Activated CD8-positive, alpha-beta T cell treated with anti-CD3 and anti-CD28 coated beads for 36 hours (primary cell): ENCODE measurements at regions not wholly inside any gene's neighbourhood (a gene's known extent, or its start where the extent isn't known, plus 50 kb on each side); places are given as distances from the start of the nearest gene placed in this dataset.

Experiments
- ATAC-seq: fragments of 200-7000 bp; cut with Tn5 transposase; one replicate; pipeline ENCODE4 v1.10.0; 2021; ENCODE audit warnings: mild to moderate bottlenecking, moderate library complexity
- CTCF ChIA-PET: fragments of 350-600 bp; sonication (Branson Sonifier 250); formaldehyde crosslinking; loops from one replicate; lab custom pipeline; 2021; ENCODE audit warnings: antibody characterized with exemption; lab: Charles Lee
- POLR2A ChIA-PET: fragments of 350-600 bp; sonication (Branson Sonifier 250); formaldehyde crosslinking; loops from one replicate; lab custom pipeline; 2021; ENCODE audit warnings: antibody characterized with exemption; lab: Charles Lee
- DNase-seq: peaks from one replicate; pipeline ENCODE4 v3.0.0-alpha.2; 2020
- H3K27ac Mint-ChIP-seq: one replicate; pipeline ENCODE4 v1.8.0; 2021; ENCODE audit warnings: mild to moderate bottlenecking, mixed read lengths
- H3K27me3 Mint-ChIP-seq: one replicate; pipeline ENCODE4 v1.8.0; 2021; ENCODE audit warnings: mixed read lengths
- H3K36me3 Mint-ChIP-seq: one replicate; pipeline ENCODE4 v1.8.0; 2021; ENCODE audit warnings: low read depth, mixed read lengths
- H3K4me1 Mint-ChIP-seq: one replicate; pipeline ENCODE4 v1.8.0; 2021; ENCODE audit warnings: low read depth, mixed read lengths
- H3K4me3 Mint-ChIP-seq: one replicate; pipeline ENCODE4 v1.8.0; 2021; ENCODE audit warnings: mild to moderate bottlenecking, moderate library complexity, mixed read lengths
- H3K9me3 Mint-ChIP-seq: one replicate; pipeline ENCODE4 v1.8.0; 2021; ENCODE audit warnings: mixed read lengths
- intact Hi-C: fragments of 100-400 bp; cut with micrococcal nuclease; formaldehyde crosslinking; loops from one replicate; pipeline ENCODE4 v1.10.0; 2022
- TF ChIP-seq, protein P1 (sequence below): fragments of 200-600 bp; IDR thresholded peaks from one replicate; pipeline ENCODE4 v1.8.0; 2022; ENCODE audit warnings: antibody characterized with exemption, mild to moderate bottlenecking

DNA sequence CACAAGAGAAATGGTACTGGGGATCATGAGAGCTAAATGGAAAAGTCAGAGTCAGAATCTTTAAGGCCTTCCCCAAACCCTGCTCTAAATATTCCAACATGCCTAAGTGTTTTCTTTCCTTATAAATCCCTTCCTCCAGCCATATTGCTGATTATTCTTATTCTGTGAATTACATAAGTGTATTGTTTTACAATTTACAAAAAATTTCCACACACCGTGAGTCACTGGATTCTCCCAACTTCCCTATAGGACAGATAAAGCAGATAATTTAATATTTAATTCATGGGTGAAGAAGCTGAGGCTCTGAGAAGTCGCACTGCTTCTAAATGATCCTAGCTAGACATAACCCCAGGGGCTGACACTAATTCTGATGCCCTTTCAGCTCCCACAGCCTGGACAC, 243.3 kb upstream of the JUN start:
- Mint-ChIP-seq H3K36me3 (no peaks in the 10 kb centered on the region), H3K4me3 (no peak overlapping the region), H3K4me1 (peaks cover 19% of the 10 kb centered on the region), H3K27ac (no peak overlapping the region), H3K27me3 (no peaks in the 10 kb centered on the region), H3K9me3 (no peaks in the 10 kb centered on the region)
- ChIA-PET CTCF (interaction anchor here (1.0 to 1.1 kb wide), 2 partner anchors 15 to 671 kb away, joined by 3 read pairs; no protein-coding TSS in a partner anchor), POLR2A (interaction anchor here (1.1 kb wide), 1 partner anchor 110 kb away, joined by 3 read pairs; no protein-coding TSS in a partner anchor)
- TF ChIP-seq, protein P1, sequence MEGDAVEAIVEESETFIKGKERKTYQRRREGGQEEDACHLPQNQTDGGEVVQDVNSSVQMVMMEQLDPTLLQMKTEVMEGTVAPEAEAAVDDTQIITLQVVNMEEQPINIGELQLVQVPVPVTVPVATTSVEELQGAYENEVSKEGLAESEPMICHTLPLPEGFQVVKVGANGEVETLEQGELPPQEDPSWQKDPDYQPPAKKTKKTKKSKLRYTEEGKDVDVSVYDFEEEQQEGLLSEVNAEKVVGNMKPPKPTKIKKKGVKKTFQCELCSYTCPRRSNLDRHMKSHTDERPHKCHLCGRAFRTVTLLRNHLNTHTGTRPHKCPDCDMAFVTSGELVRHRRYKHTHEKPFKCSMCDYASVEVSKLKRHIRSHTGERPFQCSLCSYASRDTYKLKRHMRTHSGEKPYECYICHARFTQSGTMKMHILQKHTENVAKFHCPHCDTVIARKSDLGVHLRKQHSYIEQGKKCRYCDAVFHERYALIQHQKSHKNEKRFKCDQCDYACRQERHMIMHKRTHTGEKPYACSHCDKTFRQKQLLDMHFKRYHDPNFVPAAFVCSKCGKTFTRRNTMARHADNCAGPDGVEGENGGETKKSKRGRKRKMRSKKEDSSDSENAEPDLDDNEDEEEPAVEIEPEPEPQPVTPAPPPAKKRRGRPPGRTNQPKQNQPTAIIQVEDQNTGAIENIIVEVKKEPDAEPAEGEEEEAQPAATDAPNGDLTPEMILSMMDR, result no peak
- intact Hi-C loops, result no loop called here
- ATAC-seq (no peak), DNase-seq (no peak)

DNA sequence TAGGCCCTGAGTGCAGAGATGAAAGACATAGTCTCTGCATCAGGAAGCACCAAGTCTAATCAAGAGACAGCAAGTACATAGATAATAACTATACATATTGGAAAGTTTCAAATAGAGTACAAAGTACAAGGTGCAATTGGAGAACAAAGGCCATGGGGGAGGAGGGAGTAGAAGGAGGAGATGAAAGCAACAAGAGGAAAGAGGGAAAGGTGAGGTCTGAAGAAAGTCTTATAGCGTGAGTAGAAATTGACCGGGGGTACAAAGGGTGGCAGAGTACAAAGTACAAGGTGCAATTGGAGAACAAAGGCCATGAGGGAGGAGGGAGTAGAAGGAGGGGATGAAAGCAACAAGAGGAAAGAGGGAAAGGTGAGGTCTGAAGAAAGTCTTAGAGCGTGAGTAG, 244.2 kb upstream of the JUN start:
- POLR2A ChIA-PET, result no interaction called here

GRCh38 chr1:59029411-59030167, 245.7 kb upstream of the JUN start:
- intact Hi-C loops, result no loop called here

More for the DNA sequence above, 244.2 kb upstream of the JUN start:
- no peak overlapping the region for H3K4me3 Mint-ChIP-seq
- no peaks in the 10 kb centered on the region for H3K36me3 Mint-ChIP-seq
- ATAC-seq (no peak), DNase-seq (no peak)
- TF ChIP-seq, protein P1, result no peak
- peaks cover 19% of the 10 kb centered on the region for H3K4me1 Mint-ChIP-seq
- H3K27me3 Mint-ChIP-seq, result no peaks in the 10 kb centered on the region
- CTCF ChIA-PET, result no interaction called here
- intact Hi-C loops, result no loop called here
- H3K9me3 Mint-ChIP-seq, result no peaks in the 10 kb centered on the region
- H3K27ac Mint-ChIP-seq, result no peak overlapping the region

DNA sequence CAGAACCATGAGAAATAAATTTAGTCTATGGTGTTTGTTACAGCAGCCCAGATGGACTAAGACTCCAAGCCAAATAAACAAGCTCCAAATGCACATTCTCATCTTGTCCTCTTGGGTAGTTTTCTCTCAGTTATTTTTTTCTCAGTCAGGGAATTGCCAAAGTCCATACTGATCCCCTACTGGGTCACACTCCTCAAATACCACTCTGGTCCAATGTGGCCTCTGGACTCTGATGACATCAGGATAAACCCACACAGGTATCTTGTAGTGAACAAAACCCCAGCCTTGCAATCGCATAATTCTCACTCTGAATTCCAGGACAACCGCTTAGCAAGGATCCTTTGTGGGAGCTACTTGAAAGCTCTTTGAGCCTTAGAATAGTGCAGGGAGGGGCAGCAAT, 248.4 kb upstream of the JUN start:
- ChIA-PET POLR2A (interaction anchor here (1.5 kb wide), 1 partner anchor 14 kb away, joined by 3 read pairs; no protein-coding TSS in a partner anchor), CTCF (interaction anchor here (0.8 to 1.3 kb wide), 2 partner anchors 21 to 51 kb away, joined by 3 to 4 read pairs; no protein-coding TSS in a partner anchor)
- DNase-seq, result no peak
- no peak for ATAC-seq
- Mint-ChIP-seq H3K4me1 (no peaks in the 10 kb centered on the region), H3K27ac (no peak overlapping the region), H3K9me3 (no peaks in the 10 kb centered on the region), H3K4me3 (no peak overlapping the region), H3K36me3 (no peaks in the 10 kb centered on the region), H3K27me3 (no peaks in the 10 kb centered on the region)
- intact Hi-C loops, result no loop called here
- TF ChIP-seq, protein P1, result no peak

More at GRCh38 chr1:59029411-59030167, 245.7 kb upstream of the JUN start:
- ChIA-PET POLR2A (interaction anchor here (0.7 kb wide), 1 partner anchor 39 kb away, joined by 3 read pairs; no protein-coding TSS in a partner anchor), CTCF (interaction anchor here (0.8 to 1.3 kb wide), 2 partner anchors 16 to 171 kb away, joined by 3 read pairs; no protein-coding TSS in a partner anchor)
- H3K36me3 Mint-ChIP-seq, result no peaks in the 10 kb centered on the region
- TF ChIP-seq, protein P1, result no peak
- no peak overlapping the region for H3K27ac Mint-ChIP-seq
- H3K27me3 Mint-ChIP-seq, result no peaks in the 10 kb centered on the region
- no peak overlapping the region for H3K4me3 Mint-ChIP-seq
- DNase-seq (no peak), ATAC-seq (peak; percentile 27)
- no peaks in the 10 kb centered on the region for H3K9me3 Mint-ChIP-seq
- H3K4me1 Mint-ChIP-seq, result peaks cover 19% of the 10 kb centered on the region

DNA sequence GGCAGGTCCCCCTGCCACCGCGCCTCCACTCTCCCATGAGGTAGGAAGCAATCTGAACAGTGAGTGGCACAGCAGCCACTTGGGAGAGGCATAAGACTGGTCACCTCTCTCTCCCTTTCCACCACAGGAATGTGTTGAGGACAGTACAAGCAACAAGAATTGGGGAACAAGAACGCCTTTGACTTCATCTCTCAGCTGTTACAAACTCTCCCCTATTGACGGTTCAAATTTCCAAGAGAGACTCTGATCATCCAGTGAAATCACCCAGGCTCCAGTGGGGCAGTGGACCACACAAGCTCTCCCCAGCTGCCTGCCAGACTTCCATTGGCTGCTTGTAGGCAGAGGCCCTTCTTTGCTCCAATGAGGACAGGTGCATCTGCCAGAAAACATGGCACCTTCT, 249.9 kb upstream of the JUN start:
- ATAC-seq (no peak), DNase-seq (no peak)
- H3K4me1 Mint-ChIP-seq, result no peaks in the 10 kb centered on the region
- no peak overlapping the region for H3K4me3 Mint-ChIP-seq
- ChIA-PET CTCF (no interaction called here), POLR2A (no interaction called here)
- H3K27ac Mint-ChIP-seq, result no peak overlapping the region
- no peaks in the 10 kb centered on the region for H3K36me3 Mint-ChIP-seq
- no peaks in the 10 kb centered on the region for H3K9me3 Mint-ChIP-seq
- intact Hi-C loops, result no loop called here
- TF ChIP-seq, protein P1, result no peak
- H3K27me3 Mint-ChIP-seq, result no peaks in the 10 kb centered on the region
